Non-pigmented ciliary epithelial cell (primary cell): ENCODE measurements at regions not wholly inside any gene's neighbourhood (a gene's known extent, or its start where the extent isn't known, plus 50 kb on each side); places are given as distances from the start of the nearest gene placed in this dataset.
"Not testable (repeated sequence)": the region's sequence is repeated elsewhere in the genome, so short reads cannot be mapped to it uniquely, and the experiment has no call there.

Source experiments
- DNase-seq: peaks from one replicate; pipeline ENCODE4 v3.0.0-alpha.2; 2010; ENCODE audit warnings: low read depth

DNA sequence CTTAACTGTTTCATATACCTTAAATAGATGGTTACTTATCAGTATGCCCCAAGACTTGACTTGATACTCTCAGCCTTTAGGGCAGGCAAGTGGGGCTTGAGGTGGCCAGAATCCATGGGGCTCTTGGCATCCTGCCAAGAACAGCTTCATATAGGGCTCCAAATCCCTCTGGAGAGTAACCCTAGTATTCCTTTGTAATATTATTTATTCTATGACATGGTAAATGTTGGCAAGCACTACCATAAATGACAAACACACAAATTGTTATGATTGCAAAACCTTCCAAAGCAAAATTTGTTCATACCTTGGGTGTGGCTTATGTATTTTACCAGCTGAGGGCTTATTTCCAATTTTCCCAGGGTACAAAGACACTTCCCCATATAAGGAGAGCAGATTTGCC, 257.4 kb upstream of the TRPC7 start:
- DNase-seq, result no peak

DNA sequence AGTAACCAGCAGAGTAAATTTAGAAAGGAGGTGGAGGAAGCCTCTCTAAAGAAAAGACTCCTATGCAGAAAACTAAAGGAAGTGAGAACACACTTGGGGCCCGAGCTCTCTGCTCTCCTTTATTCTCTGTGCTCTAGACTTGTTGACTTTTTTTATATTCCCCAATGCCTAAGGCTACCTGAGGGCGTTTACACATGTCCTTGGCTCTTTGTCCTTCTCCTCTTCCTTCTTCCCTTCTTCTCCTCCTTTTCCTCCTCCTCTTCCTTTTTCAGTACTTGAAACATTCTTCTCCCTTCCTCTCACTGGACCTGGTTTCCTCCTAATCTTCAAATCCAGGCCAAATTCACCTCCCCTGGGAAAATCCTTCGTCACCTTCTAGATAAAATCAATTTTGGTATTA, 256.4 kb upstream of the TRPC7 start:
- DNase-seq, result no peak

DNA sequence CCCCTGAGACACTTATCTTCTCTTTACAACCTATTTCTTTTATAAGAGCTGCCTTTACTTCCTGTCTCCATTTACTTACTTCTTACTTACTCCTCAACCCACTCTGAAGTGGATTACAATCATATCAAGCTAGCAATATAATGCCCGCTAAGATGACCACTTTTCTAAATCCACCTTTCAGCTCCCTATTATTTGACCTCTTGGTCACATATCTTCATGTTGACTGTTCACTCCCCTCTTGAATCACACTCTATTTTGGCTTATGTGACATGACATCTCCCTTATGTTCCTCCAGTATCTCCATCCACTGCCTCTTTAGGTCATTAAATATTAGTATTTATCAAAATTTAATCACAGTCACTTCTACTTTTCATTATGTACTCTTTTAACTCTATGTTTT, 255.3 kb upstream of the TRPC7 start:
- DNase-seq, result no peak

DNA sequence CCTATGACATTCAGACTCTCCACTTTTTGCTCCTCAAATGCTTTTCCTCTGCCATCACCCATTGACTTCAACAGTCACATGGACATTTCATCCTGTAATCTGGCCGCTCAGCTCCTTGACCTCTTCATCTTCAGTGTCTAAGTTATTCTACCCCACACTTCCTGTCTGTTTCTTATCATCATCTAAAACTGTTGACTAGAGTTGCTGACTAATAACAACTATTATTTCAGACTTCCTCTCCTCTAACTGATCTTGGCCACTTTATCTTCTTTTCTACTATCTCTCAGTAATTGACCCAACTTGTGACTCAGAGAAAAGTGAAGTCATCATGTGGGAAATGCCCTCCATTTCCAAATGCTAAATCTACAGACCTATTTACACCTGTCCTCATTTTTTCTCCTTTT, 254.7 kb upstream of the TRPC7 start:
- DNase-seq, result peak; percentile 46

DNA sequence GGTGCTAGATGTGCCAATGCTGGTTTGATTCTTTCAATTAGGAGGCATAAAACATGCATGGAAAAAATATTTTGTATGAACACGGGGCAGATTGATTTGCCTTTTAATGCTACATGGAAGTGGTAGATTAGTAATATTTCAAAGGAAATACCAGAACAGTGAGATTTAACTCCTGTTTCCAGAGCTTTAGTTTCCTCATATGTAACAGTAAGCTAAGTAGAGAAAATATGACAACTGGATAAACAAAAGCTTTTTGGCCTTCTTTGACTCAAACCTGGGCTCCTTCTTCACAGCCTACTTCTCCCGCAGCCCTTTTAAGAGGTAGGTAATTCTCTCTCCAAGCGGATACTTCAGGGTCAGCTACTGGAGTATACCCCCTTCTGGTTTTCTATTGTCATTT, 254.2 kb upstream of the TRPC7 start:
- no peak for DNase-seq

DNA sequence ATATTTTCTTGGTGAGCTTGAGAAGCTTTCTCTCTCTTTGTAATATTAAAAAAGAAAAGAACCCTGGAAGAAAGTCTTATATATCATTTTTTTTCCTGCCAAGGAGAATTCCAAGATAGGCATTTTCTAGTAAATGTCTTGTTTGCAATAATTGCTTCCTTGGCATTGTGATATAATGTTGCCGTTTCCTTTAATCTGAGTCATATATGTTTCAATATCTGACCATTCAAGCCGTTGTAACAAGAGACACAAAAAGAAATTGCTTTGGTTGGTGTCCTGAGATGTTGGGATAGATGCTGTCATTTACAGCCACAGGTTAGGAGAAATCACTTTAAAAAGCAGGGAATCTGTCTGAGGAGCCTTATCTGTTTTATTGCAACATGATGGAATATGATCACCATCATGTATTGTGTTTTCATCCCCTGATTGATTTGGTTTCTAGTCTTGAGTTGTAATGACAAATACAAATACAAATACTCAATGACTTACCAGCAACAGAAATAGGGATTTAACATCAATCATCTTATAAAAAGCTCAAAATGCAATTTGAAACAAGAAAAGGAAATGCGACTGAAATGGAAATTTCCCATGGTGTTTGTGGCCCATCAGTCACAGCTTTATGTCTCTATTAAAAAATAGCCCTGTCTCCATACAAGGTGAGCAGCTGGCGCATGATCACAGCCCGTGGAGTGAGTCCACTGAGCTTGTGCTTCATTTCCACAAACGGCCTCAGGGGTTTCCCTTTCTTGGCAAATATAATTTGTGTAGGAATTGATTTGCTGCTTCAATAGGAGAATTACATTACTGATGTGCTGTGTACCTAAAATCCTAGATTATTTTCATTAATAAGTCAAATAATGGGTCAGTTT, 250.1 kb upstream of the TRPC7 start:
- DNase-seq, result no peak

DNA sequence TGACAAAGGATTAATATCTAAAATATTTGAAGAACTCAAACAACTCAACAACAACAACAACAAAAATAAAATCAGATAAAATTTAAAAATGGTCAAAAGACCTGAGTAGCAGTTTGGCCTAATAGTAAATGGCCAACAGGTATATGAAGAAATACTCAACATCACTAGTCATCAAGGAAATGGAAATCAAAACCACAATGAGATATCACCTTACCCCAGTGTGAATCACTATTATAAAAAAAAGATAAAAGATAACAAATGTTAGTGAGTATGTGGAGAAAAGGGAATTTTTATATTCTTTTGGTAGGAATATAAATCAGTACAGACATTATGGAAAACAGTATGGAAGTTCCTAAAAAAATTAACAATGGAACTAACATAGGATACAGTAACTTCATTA, 247.9 kb upstream of the TRPC7 start:
- DNase-seq, result no peak

DNA sequence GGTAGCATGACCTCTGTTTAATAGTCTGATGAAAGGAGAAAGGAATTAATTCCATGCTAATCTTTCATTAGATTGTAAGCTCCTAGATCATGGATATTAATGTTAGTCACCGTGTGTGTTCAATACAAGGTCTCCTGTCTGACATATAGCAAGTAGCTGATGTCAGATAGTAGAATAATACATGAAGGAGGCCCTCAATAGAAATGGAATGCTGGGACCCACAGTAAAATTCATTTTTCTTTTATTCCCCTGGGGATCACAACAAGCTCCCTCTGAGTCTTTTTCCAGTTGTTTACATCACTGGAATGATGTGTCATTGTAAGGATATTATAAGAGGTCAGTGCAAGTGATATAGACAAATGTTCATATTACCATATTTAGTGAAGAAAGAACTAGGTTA, 240.3 kb upstream of the TRPC7 start:
- DNase-seq, result no peak

DNA sequence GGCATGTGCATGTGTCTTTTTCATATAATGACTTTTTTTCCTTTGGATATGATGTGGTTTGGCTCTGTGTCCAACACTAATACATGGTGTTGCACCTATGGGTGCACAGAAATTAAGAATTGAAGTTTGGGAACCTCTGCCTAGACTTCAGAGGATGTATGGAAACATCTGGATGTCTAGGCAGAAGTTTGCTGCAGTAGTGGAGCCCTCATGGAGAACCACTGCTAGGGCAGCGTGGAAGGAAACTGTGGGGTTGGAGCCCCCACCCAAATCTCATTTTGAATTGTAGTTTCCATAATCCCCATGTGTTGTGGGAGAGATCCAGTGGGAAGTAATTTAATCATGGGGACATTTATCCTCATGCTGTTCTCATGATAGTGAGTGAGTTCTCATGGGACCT, 235.0 kb upstream of the TRPC7 start:
- no peak for DNase-seq

DNA sequence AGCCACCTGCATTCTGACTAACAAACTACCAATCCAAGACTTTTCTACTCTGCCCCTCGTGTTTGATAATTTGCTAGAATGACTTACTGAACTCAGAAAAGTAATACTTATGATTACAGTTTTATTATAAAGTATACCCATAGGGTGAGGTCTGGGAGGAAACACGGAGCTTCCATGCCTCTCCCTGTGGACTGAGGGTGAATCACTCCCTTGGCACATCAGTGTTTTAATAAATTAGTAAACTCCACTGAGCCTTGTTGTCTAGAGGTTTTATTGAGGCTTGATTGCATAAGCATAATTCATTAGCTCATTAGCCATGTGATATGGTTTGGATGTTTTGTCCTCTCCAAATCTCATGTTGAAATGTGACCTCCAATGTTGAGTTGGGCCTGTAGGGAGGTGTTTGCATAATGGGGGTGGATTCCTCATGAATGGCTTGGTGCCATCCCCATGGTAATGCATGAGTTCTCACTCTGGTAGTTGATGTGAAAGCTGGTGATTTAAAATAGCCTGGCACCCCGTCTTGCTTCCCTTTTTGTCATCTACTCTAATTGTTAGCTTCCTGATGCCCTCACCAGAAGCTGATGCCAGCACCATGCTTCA, 233.6 kb upstream of the TRPC7 start:
- DNase-seq, result no peak

DNA sequence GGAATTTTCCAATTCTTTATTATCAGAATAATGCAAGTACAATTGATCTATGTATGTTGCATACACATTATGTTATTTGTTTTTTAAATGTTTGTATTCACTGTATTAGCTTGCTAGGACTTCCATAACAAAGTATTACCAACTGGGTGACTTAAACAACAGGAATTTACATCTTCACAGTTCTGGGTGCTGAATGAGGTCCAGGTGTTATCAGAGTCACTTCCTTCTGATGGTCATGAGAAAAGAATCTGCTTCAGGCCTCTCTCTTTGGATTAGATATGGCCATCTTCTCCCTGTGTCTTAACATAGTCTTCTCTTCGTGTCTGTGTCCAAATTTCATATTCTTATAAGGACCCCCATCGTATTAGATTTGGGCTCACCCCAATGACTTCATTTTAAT, 229.1 kb upstream of the TRPC7 start:
- DNase-seq, result no peak

DNA sequence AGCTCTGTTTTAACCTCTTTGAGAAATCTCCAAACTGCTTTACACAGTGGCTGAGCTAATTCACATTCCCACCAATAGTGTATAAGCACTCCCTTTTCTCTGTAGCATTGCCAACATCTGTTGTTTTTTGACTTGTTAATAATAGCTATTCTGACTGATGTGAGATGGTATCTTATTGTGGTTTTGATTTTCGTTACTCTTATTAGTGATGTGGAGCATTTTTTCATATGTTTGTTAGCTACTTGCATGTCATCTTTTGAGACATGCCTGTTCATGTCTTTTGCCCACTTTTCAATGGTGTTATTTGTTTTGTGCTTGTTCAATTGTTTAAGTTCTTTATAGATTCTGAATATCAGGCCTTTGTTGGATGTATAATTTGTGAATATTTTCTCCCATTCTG, 225.2 kb upstream of the TRPC7 start:
- DNase-seq, result no peak

DNA sequence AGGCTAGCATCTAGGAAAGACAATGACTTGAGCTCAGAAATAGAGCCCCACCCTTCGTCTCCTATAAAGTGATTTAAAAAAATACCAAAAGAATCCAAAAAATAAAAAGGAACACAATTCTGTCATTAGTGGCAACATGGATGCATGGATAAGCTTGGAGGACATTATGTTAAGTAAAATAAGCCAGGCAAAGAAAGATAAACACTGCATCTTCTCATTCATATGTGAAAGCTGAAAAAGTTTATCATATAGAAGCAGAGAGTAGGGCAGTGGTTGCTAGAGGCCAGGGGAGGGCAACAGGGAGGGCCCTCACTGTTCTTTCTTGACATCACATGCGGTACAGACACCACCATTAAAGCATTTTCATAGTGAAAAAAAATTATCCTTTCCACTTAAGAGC, 220.9 kb upstream of the TRPC7 start:
- DNase-seq, result no peak

DNA sequence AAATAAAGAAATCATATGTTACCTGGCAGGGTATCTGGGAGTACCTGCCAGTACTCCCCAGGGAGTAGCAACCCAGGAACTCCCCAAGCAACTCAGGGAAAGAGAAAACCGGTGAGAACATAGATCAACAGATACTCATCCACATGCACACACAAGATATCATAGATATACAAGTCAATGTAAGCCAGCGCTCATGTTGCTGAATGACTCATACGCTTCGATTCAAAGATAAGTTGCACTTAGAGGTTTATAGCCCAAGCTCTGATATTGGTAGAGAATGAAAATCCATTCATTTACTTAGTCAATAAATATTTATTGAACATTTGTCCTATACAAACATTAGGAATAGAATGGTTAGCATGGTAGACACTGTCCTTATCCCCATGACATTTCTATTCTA, 219.1 kb upstream of the TRPC7 start:
- DNase-seq, result no peak

DNA sequence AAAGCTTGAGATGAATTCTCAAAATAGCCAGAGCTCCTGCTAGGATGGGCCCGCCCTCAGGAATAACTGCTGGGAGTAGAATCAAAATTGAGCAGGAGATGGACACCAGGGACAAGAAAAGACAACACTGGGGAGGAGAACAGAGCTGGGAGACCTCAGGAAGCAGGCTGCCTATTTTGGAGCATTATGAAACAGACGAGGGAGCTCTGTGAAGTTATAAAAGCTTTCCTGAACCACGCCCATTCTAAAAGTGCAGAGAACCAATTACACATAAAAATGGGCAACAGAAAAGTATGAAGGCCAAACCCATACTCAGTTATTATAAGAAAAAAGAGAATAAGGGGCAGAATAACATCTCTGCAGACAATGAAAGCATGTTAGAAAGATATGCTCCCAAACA, 213.9 kb upstream of the TRPC7 start:
- DNase-seq, result no peak

DNA sequence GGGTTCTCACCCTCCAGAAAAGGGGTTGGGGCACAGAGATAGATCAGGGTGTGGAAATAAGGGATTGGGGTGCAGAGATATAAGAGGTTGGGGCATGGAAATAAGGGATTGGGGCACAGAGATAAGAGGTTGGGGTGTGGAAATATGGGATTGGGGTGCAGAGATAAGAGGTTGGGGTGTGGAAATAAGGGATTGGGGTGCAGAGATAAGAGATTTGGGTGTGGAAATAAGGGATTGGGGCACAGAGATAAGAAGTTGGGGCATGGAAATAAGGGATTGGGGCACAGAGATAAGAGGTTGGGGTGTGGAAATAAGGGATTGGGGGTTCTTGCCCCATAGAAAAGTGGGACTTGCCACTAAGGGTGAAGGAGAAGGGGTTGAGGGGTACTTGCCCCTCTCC, 204.5 kb upstream of the TRPC7 start:
- not testable (repeated sequence) for DNase-seq

DNA sequence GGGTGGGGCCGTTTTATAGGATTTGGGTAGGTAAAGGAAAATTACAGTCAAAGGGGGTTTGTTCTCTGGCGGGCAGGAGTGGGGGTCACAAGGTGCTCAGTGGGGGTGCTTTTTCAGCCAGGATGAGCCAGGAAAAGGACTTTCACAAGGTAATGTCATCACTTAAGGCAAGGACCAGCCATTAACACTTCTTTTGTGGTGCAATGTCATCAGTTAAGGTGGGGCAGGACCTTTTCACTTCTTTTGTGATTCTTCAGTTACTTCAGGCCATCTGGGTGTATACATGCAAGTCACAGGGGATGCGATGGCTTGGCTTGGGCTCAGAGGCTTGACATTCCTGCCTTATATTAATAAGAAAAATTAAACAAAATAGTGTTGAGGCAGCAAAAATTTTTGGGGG, 200.1 kb upstream of the TRPC7 start:
- not testable (repeated sequence) for DNase-seq

DNA sequence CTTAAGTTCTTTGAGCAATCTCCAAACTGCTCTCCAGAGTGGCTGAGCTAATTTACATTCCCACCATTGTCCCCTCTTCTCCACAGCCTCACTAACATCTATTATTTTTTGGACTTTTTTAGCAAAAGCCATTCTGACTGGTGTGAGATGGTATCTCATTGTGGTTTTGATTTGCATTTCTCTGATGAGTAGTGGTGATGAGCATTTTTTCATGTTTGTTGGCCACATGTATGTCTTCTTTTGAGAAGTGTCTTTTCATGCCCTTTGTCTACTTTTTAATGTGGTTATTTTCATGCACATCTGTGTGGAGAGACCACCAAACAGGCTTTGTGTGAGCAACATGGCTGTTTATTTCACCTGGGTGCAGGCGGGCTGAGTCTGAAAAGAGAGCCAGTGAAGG, 199.7 kb upstream of the TRPC7 start:
- DNase-seq, result not testable (repeated sequence)

DNA sequence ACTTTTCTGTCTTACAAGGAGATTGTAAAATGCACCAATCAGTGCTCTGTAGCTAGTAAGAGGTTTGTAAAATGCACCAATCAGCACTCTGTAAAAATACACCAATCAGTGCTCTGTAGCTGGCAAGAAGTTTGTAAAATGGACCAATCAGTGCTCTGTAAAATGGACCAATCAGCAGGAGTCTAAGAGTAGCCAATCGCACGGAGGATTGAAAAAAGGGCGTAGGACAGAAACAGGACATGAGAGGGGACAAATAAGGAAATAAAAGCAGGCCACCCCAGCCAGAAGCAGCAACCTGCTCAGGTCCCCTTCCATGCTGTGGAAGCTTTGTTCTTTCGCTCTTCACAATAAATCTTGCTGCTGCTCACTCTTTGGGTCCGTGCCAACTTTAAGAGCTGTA, 199.1 kb upstream of the TRPC7 start:
- not testable (repeated sequence) for DNase-seq

DNA sequence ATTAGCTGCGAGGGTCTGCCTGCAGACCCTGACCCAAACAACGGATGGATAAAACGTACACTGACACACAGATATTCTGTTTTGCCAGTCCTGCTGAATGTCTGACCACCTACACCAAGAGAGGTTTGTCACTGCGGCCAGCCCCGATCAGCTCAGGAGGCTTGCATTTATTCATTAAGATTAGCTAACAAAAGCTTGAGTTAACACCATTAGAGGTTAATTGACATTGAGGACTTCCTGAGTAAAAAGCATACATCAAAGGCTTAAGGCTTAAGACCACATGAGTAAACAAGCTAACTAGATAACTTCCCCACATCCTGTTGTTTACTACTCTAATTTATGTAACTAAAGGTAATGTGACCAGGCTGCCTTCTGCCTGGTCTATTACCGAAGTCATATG, 198.1 kb upstream of the TRPC7 start:
- DNase-seq, result no peak

DNA sequence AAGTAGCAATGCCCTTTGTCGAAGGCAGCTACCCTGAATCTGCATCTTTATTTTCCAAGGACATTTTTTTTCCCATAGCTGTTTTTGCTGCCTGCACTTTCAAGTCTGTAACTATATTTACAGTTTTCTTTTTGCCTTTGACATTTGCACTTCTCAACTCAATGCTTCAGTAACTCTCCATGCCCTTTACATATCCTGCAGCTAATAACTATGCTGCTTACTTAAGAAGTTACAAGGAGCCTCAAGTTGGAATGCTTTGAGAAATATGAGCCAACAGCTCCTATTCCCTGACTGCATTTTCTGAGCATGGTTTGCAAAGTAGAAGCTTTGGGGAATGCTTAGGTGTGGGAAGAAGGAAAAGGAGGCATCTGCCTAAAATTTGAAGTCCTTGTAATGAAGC, 194.8 kb upstream of the TRPC7 start:
- DNase-seq, result no peak

DNA sequence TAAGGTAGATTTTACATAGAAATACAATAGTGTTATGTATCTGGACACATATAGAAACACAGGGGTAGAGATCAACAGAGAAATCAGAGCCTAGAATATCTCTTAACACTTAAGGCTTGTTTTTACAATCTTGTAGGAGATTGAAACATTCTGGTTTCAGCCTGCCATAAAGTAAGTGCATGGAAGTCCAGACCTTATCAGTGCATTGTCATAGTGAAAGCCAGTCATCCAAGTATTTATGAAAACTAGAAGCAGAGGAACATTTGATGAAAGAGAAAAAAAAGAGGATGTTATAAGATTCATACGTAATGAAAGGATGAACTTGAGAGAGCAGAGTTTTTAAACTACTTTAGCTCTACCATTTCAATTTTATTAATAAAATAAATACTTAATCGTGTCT, 194.3 kb upstream of the TRPC7 start:
- DNase-seq, result no peak

DNA sequence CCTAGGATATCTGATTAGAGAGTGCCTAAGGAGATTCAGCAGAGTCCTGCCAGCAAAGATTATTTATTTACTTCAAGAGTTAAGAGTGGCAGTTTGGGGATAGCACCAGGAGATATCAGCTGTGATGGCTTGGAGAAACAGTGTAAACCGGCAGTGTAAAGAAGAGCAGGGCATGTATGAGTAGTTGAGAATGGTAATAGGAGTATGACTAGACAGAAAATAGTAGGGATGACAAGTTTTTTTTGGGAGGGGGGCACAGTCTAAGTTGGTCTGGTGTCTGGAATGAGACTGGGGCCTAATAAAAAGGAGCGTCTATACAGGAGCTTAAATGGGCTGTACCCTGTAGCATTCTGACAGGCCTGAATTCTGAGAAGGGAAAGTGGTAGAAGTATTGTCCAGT, 181.8 kb upstream of the TRPC7 start:
- not testable (repeated sequence) for DNase-seq

DNA sequence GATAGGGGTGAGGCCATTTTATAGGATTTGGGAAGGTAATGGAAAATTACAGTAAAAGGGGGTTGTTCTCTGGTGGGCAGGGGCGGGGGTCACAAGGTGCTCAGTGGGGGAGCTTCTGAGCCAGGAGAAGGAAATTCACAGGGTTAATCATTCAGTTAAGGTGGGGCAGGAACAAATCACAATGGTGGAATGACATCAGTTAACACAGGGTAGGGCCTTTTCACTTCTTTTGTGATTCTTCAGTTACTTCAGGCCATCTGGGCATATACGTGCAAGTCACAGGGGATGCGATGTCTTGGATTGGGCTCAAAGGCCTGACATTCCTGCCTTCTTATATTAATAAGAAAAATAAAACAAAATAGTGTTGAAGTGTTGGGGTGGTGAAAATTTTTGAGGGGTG, 181.1 kb upstream of the TRPC7 start:
- DNase-seq, result not testable (repeated sequence)
